Keratinocyte (primary cell): ENCODE measurements at regions not wholly inside any gene's neighbourhood (a gene's known extent, or its start where the extent isn't known, plus 50 kb on each side); places are given as distances from the start of the nearest gene placed in this dataset.

Experiments
- DNase-seq: peaks from one replicate; pipeline ENCODE4 v3.0.0-alpha.2; 2011; ENCODE audit warnings: low read depth, missing footprints, low spot score
- FAIRE-seq: peaks from 2 replicates; lab custom pipeline; 2011; peaks lifted over from hg19 to GRCh38; lab: Jason Lieb, UNC
- H2AFZ ChIP-seq: 2 replicates; pipeline ENCODE4 v1.6.0; 2012; ENCODE audit warnings: low read length, control low read depth, inconsistent platforms; ENCODE audit not compliant: control insufficient read depth
- H3K27ac ChIP-seq: 2 replicates; pipeline ENCODE4 v1.5.1; 2011; ENCODE audit warnings: low read length; ENCODE audit not compliant: control insufficient read depth, insufficient read depth
- H3K27me3 ChIP-seq: 3 replicates; pipeline ENCODE4 v1.6.0; 2011; ENCODE audit warnings: low read length; ENCODE audit not compliant: control insufficient read depth, insufficient read depth; ENCODE audit errors: extremely low read depth
- H3K36me3 ChIP-seq, 2 experiments: 2 replicates in 1 of 2; 3 replicates in 1 of 2; pipeline ENCODE4 v1.5.1; 2011; ENCODE audit warnings: low read length in 2 of 2, mild to moderate bottlenecking in 1 of 2; ENCODE audit not compliant: control insufficient read depth in 2 of 2, insufficient read depth in 2 of 2; ENCODE audit errors: extremely low read depth in 1 of 2
- H3K4me1 ChIP-seq: 3 replicates; pipeline ENCODE4 v1.5.1; 2011; ENCODE audit warnings: low read length; ENCODE audit not compliant: control insufficient read depth, insufficient read depth; ENCODE audit errors: extremely low read depth
- H3K4me2 ChIP-seq: 3 replicates; pipeline ENCODE4 v1.6.0; 2011; ENCODE audit warnings: low read depth, low read length; ENCODE audit not compliant: control insufficient read depth, insufficient read depth; ENCODE audit errors: extremely low read depth
- H3K4me3 ChIP-seq, 3 experiments: fragments of 200-600 bp in 1 of 3; sonication (generic) in 1 of 3; 2 replicates in 2 of 3; 3 replicates in 1 of 3; pipeline ENCODE4 v1.5.1; 2011 to 2016; ENCODE audit warnings: low read length in 3 of 3, mild to moderate bottlenecking in 3 of 3, control low read depth in 2 of 3, inconsistent platforms in 1 of 3, low read depth in 1 of 3, mixed read lengths in 1 of 3, mixed run types in 1 of 3, moderate library complexity in 1 of 3; ENCODE audit not compliant: control insufficient read depth in 2 of 3, insufficient read depth in 2 of 3; ENCODE audit errors: extremely low read depth in 1 of 3
- H3K79me2 ChIP-seq: 2 replicates; pipeline ENCODE4 v1.6.0; 2012; ENCODE audit warnings: low read length; ENCODE audit not compliant: control insufficient read depth, insufficient read depth
- H3K9ac ChIP-seq: 3 replicates; pipeline ENCODE4 v1.6.0; 2011; ENCODE audit warnings: low read length; ENCODE audit not compliant: control insufficient read depth, insufficient read depth; ENCODE audit errors: extremely low read depth
- H3K9me1 ChIP-seq: 3 replicates; pipeline ENCODE4 v1.6.0; 2011; ENCODE audit warnings: low read length; ENCODE audit not compliant: control insufficient read depth, insufficient read depth; ENCODE audit errors: extremely low read depth
- H3K9me3 ChIP-seq: 2 replicates; pipeline ENCODE4 v1.5.1; 2012; ENCODE audit warnings: low read depth, low read length; ENCODE audit not compliant: control insufficient read depth
- H4K20me1 ChIP-seq: 3 replicates; pipeline ENCODE4 v1.6.0; 2011; ENCODE audit warnings: low read length; ENCODE audit not compliant: control insufficient read depth, insufficient read depth; ENCODE audit errors: extremely low read depth
- CTCF ChIP-seq, 3 experiments: IDR thresholded peaks in 1 of 3; conservative IDR thresholded peaks in 1 of 3; optimal IDR thresholded peaks in 1 of 3; 2 replicates in 2 of 3; 3 replicates in 1 of 3; pipeline versions ENCODE3 to v1.5.1; 2011; ENCODE audit warnings: low read length in 3 of 3, mild to moderate bottlenecking in 3 of 3, moderate library complexity in 2 of 3, control low read depth in 1 of 3, inconsistent platforms in 1 of 3; ENCODE audit not compliant: insufficient read depth in 2 of 3; ENCODE audit errors: extremely low read depth in 1 of 3
- EZH2 ChIP-seq: IDR thresholded peaks from one replicate; pipeline ENCODE4 v1.6.1; 2012; ENCODE audit warnings: inconsistent platforms, mild to moderate bottlenecking, low read length, moderate library complexity
- dilution Hi-C: fragments of 300-500 bp; cut with MboI; formaldehyde crosslinking; loops from one replicate; pipeline ENCODE4 v1.7.0; 2020; ENCODE audit warnings: low sequenced_read_pairs; ENCODE audit not compliant: extremely low pct_ligation_motif_present

GRCh38 chr2:118693287-118693822, 154.1 kb downstream of the EN1 start:
- H3K27me3 ChIP-seq, result no peaks in the 10 kb centered on the region
- no peak overlapping the region for H3K4me2 ChIP-seq
- no peak for DNase-seq
- no peaks in the 10 kb centered on the region for H3K79me2 ChIP-seq
- no peak for FAIRE-seq
- dilution Hi-C loops, result no loop called here
- H3K9ac ChIP-seq, result no peak overlapping the region
- no peak overlapping the region for H3K27ac ChIP-seq
- no peak for TF ChIP-seq CTCF (optimal IDR thresholded peaks at IDR 0.05 in 1 of 3, IDR thresholded peaks at IDR 0.05 in 1 of 3, conservative IDR thresholded peaks at IDR 0.05 in 1 of 3; ENCODE audit: extremely low read depth in 1 of 3, insufficient read depth in 2 of 3, low read length in 3 of 3)
- TF ChIP-seq EZH2, result no peak
- H2AFZ ChIP-seq, result no peak overlapping the region
- H3K9me1 ChIP-seq, result no peaks in the 10 kb centered on the region
- no peak overlapping the region for H3K4me3 ChIP-seq
- no peaks in the 10 kb centered on the region for H3K9me3 ChIP-seq
- no peaks in the 10 kb centered on the region for H3K36me3 ChIP-seq
- no peaks in the 10 kb centered on the region for H3K4me1 ChIP-seq
- no peaks in the 10 kb centered on the region for H4K20me1 ChIP-seq

- dilution Hi-C loops, result no loop called here
- Histone ChIP-seq H3K79me2 (no peaks in the 10 kb centered on the region), H3K4me3 (no peak overlapping the region), H3K9ac (no peak overlapping the region), H3K36me3 (no peaks in the 10 kb centered on the region), H3K4me1 (peaks cover 16% of the 10 kb centered on the region), H4K20me1 (no peaks in the 10 kb centered on the region), H3K27ac (no peak overlapping the region), H2AFZ (no peak overlapping the region), H3K9me1 (no peaks in the 10 kb centered on the region), H3K27me3 (no peaks in the 10 kb centered on the region), H3K9me3 (no peaks in the 10 kb centered on the region), H3K4me2 (no peak overlapping the region)
- DNase-seq, result no peak
- TF ChIP-seq EZH2 (no peak), CTCF (optimal IDR thresholded peaks at IDR 0.05 in 1 of 3, IDR thresholded peaks at IDR 0.05 in 1 of 3, conservative IDR thresholded peaks at IDR 0.05 in 1 of 3; ENCODE audit: extremely low read depth in 1 of 3, insufficient read depth in 2 of 3, low read length in 3 of 3) (no peak)
- no peak for FAIRE-seq
These were observed 157.6 kb downstream of the EN1 start for GRCh38 chr2:118689874-118690273.
